ENCODE measurements at regions not wholly inside any gene's neighbourhood (a gene's known extent, or its start where the extent isn't known, plus 50 kb on each side); places are given as distances from the start of the nearest gene placed in this dataset.

- WGBS: 85% methylated on average over 3 of the region's 3 CpGs
Measured at GRCh38 chr14:35471803-35472202, 62.2 kb upstream of the INSM2 start.

DNA sequence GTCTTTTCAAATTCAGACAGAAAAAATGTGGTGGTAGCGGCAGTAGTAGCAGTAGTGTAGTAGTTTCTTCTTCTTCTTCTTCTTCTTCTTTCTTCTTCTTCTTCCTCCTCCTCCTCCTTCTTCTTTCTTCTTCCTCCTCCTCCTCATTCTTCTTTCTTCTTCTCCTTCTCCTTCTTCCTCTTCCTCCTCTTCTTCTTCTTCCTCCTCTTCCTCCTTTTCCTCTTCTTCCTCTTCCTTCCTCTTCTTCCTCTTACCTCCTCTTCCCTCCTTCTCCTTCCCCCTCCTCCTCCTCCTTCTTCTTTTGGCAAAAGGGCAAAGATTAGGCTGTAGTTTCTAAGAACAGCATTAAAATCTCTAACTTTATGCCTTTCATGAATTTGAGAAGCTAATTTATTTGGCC, 59.6 kb upstream of the INSM2 start:
- Histone ChIP-seq H3K14ac (ENCODE audit: low read length in 2 of 2) (no peak overlapping the region), H3K4ac (ENCODE audit: low read depth in 1 of 2, low read length in 2 of 2) (no peak overlapping the region), H3K18ac (ENCODE audit: low read depth in 1 of 2, low read length in 2 of 2) (no peak overlapping the region), H2BK120ac (ENCODE audit: low read depth, low read length) (no peak overlapping the region), H3K36me3 (ENCODE audit: control insufficient read depth in 1 of 2, insufficient read depth in 2 of 2, low read depth in 1 of 2, low read length in 2 of 2) (no peaks in the 10 kb centered on the region), H3K9me3 (ENCODE audit: control insufficient read depth, low read length) (no peaks in the 10 kb centered on the region), H3K4me3 (ENCODE audit: insufficient read depth in 1 of 2, low read depth in 1 of 2, low read length in 2 of 2) (no peak overlapping the region), H3K23ac (ENCODE audit: low read length in 2 of 2) (no peak overlapping the region), H2AK5ac (ENCODE audit: low read length, severe bottlenecking) (no peak overlapping the region), H2BK15ac (ENCODE audit: low read depth, poor library complexity, severe bottlenecking) (no peak overlapping the region), H2AFZ (ENCODE audit: low read depth, low read length) (no peak overlapping the region), H3K4me2 (ENCODE audit: low read length, poor library complexity, severe bottlenecking) (no peak overlapping the region), H2BK12ac (ENCODE audit: low read length in 2 of 2) (no peak overlapping the region), H3K79me1 (replicated peaks; ENCODE audit: low read length, poor library complexity, severe bottlenecking) (no peaks in the 10 kb centered on the region), H3K27ac (ENCODE audit: low read length, poor library complexity, severe bottlenecking) (no peak overlapping the region), H3K27me3 (ENCODE audit: control insufficient read depth in 1 of 2, insufficient read depth in 1 of 2, low read length in 2 of 2) (peaks cover 0 to 5% of the 10 kb centered on the region in 2 experiments), H4K8ac (ENCODE audit: low read length) (no peak overlapping the region), H4K91ac (ENCODE audit: low read length) (no peak overlapping the region), H3K9ac (ENCODE audit: low read length) (no peak overlapping the region), H3K4me1 (ENCODE audit: control insufficient read depth, insufficient read depth, low read depth, low read length) (no peaks in the 10 kb centered on the region), H2BK5ac (ENCODE audit: low read depth, low read length, poor library complexity, severe bottlenecking) (no peak overlapping the region)
- no peak for DNase-seq
- WGBS: no CpG with 5 or more reads among the region's 1 CpG

More at GRCh38 chr14:35471803-35472202, 62.2 kb upstream of the INSM2 start:
- Histone ChIP-seq H3K9me3 (ENCODE audit: control insufficient read depth, low read length) (peaks cover 3% of the 10 kb centered on the region), H3K14ac (ENCODE audit: low read length in 2 of 2) (no peak overlapping the region), H3K9ac (ENCODE audit: low read length) (no peak overlapping the region), H2AK5ac (ENCODE audit: low read length, severe bottlenecking) (no peak overlapping the region), H2BK120ac (ENCODE audit: low read depth, low read length) (no peak overlapping the region), H2BK15ac (ENCODE audit: low read depth, poor library complexity, severe bottlenecking) (no peak overlapping the region), H2AFZ (ENCODE audit: low read depth, low read length) (no peak overlapping the region), H2BK12ac (ENCODE audit: low read length in 2 of 2) (no peak overlapping the region), H3K4me3 (ENCODE audit: insufficient read depth in 1 of 2, low read depth in 1 of 2, low read length in 2 of 2) (no peak overlapping the region), H3K79me1 (replicated peaks; ENCODE audit: low read length, poor library complexity, severe bottlenecking) (no peaks in the 10 kb centered on the region), H3K36me3 (ENCODE audit: control insufficient read depth in 1 of 2, insufficient read depth in 2 of 2, low read depth in 1 of 2, low read length in 2 of 2) (no peaks in the 10 kb centered on the region), H3K27me3 (ENCODE audit: control insufficient read depth in 1 of 2, insufficient read depth in 1 of 2, low read length in 2 of 2) (peaks cover 0 to 5% of the 10 kb centered on the region in 2 experiments), H3K4me2 (ENCODE audit: low read length, poor library complexity, severe bottlenecking) (no peak overlapping the region), H3K23ac (ENCODE audit: low read length in 2 of 2) (no peak overlapping the region), H3K4me1 (ENCODE audit: control insufficient read depth, insufficient read depth, low read depth, low read length) (no peaks in the 10 kb centered on the region), H3K18ac (ENCODE audit: low read depth in 1 of 2, low read length in 2 of 2) (no peak overlapping the region), H4K8ac (ENCODE audit: low read length) (no peak overlapping the region), H3K4ac (ENCODE audit: low read depth in 1 of 2, low read length in 2 of 2) (no peak overlapping the region), H3K27ac (ENCODE audit: low read length, poor library complexity, severe bottlenecking) (no peak overlapping the region), H2BK5ac (ENCODE audit: low read depth, low read length, poor library complexity, severe bottlenecking) (no peak overlapping the region), H4K91ac (ENCODE audit: low read length) (no peak overlapping the region)
- no peak for DNase-seq

DNA sequence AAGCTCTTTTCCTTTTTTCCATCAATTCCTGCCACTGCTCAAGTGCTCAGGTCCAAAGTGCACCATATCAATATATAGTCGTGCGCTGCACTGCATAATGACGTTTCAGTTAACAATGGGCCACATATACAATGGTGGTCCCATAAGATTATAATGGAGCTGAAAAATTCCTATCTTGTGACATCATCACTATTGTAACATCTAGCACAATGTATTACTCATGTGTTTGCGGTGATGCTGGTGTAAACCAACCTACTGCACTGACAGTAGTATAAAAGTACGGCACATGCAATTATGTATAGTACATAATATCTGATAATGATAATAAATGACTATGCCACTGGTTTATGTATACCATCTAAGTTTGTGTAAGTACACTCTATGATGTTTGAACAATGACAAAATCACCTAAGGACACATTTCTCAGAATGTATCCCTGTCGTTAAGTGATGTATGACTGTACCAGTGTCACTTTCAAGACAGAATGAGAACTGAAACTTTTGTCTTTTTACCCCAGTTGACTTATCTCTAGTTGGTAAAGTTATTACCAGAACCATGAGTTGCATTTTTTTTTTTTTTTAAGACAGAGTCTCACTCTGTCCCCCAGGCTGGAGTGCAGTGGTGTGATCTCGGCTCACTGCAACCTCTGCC, 53.7 kb upstream of the INSM2 start:
- no peak overlapping the region for H4K91ac ChIP-seq (ENCODE audit: low read length)
- no peak overlapping the region for H2BK120ac ChIP-seq (ENCODE audit: low read depth, low read length)
- no peak overlapping the region for H2BK15ac ChIP-seq (ENCODE audit: low read depth, poor library complexity, severe bottlenecking)
- H3K27ac ChIP-seq (ENCODE audit: low read length, poor library complexity, severe bottlenecking): no peak overlapping the region
- H3K4me1 ChIP-seq (ENCODE audit: control insufficient read depth, insufficient read depth, low read depth, low read length): no peaks in the 10 kb centered on the region
- H3K36me3 ChIP-seq (ENCODE audit: control insufficient read depth in 1 of 2, insufficient read depth in 2 of 2, low read depth in 1 of 2, low read length in 2 of 2): no peaks in the 10 kb centered on the region
- no peak overlapping the region for H3K23ac ChIP-seq (ENCODE audit: low read length in 2 of 2)
- no peak overlapping the region for H3K4me2 ChIP-seq (ENCODE audit: low read length, poor library complexity, severe bottlenecking)
- no peak overlapping the region for H2AK5ac ChIP-seq (ENCODE audit: low read length, severe bottlenecking)
- H3K9ac ChIP-seq (ENCODE audit: low read length): no peak overlapping the region
- no peaks in the 10 kb centered on the region for H3K79me1 ChIP-seq (replicated peaks; ENCODE audit: low read length, poor library complexity, severe bottlenecking)
- H4K8ac ChIP-seq (ENCODE audit: low read length): no peak overlapping the region
- DNase-seq: peak; percentile 3
- H3K14ac ChIP-seq (ENCODE audit: low read length in 2 of 2): no peak overlapping the region
- H2AFZ ChIP-seq (ENCODE audit: low read depth, low read length): no peak overlapping the region
- no peak overlapping the region for H3K18ac ChIP-seq (ENCODE audit: low read depth in 1 of 2, low read length in 2 of 2)
- no peaks in the 10 kb centered on the region for H3K9me3 ChIP-seq (ENCODE audit: control insufficient read depth, low read length)
- H3K4ac ChIP-seq (ENCODE audit: low read depth in 1 of 2, low read length in 2 of 2): no peak overlapping the region
- 90% methylated on average over 5 of the region's 7 CpGs for WGBS
- peaks cover 0 to 6% of the 10 kb centered on the region in 2 experiments for H3K27me3 ChIP-seq (ENCODE audit: control insufficient read depth in 1 of 2, insufficient read depth in 1 of 2, low read length in 2 of 2)
- no peak overlapping the region for H3K4me3 ChIP-seq (ENCODE audit: insufficient read depth in 1 of 2, low read depth in 1 of 2, low read length in 2 of 2)
- no peak overlapping the region for H2BK12ac ChIP-seq (ENCODE audit: low read length in 2 of 2)
- H2BK5ac ChIP-seq (ENCODE audit: low read depth, low read length, poor library complexity, severe bottlenecking): no peak overlapping the region

- no peak overlapping the region for H2AFZ ChIP-seq (ENCODE audit: low read depth, low read length)
- no peak overlapping the region for H3K27ac ChIP-seq (ENCODE audit: low read length, poor library complexity, severe bottlenecking)
- no peaks in the 10 kb centered on the region for H3K4me1 ChIP-seq (ENCODE audit: control insufficient read depth, insufficient read depth, low read depth, low read length)
- H3K27me3 ChIP-seq (ENCODE audit: control insufficient read depth in 1 of 2, insufficient read depth in 1 of 2, low read length in 2 of 2): peaks cover 0 to 6% of the 10 kb centered on the region in 2 experiments
- H2BK15ac ChIP-seq (ENCODE audit: low read depth, poor library complexity, severe bottlenecking): no peak overlapping the region
- no peak overlapping the region for H2BK120ac ChIP-seq (ENCODE audit: low read depth, low read length)
- H2AK5ac ChIP-seq (ENCODE audit: low read length, severe bottlenecking): no peak overlapping the region
- no peak overlapping the region for H3K14ac ChIP-seq (ENCODE audit: low read length in 2 of 2)
- H4K8ac ChIP-seq (ENCODE audit: low read length): no peak overlapping the region
- H3K23ac ChIP-seq (ENCODE audit: low read length in 2 of 2): no peak overlapping the region
- no peaks in the 10 kb centered on the region for H3K9me3 ChIP-seq (ENCODE audit: control insufficient read depth, low read length)
- H3K4ac ChIP-seq (ENCODE audit: low read depth in 1 of 2, low read length in 2 of 2): no peak overlapping the region
- no peak for DNase-seq
- no peak overlapping the region for H4K91ac ChIP-seq (ENCODE audit: low read length)
- H3K79me1 ChIP-seq (replicated peaks; ENCODE audit: low read length, poor library complexity, severe bottlenecking): no peaks in the 10 kb centered on the region
- WGBS: 63% methylated on average over 1 of the region's 1 CpG
- H3K36me3 ChIP-seq (ENCODE audit: control insufficient read depth in 1 of 2, insufficient read depth in 2 of 2, low read depth in 1 of 2, low read length in 2 of 2): no peaks in the 10 kb centered on the region
- no peak overlapping the region for H3K4me2 ChIP-seq (ENCODE audit: low read length, poor library complexity, severe bottlenecking)
- no peak overlapping the region for H3K9ac ChIP-seq (ENCODE audit: low read length)
- H3K4me3 ChIP-seq (ENCODE audit: insufficient read depth in 1 of 2, low read depth in 1 of 2, low read length in 2 of 2): no peak overlapping the region
- H2BK5ac ChIP-seq (ENCODE audit: low read depth, low read length, poor library complexity, severe bottlenecking): no peak overlapping the region
- no peak overlapping the region for H2BK12ac ChIP-seq (ENCODE audit: low read length in 2 of 2)
- H3K18ac ChIP-seq (ENCODE audit: low read depth in 1 of 2, low read length in 2 of 2): no peak overlapping the region
Measured at GRCh38 chr14:35482994-35483515, 50.9 kb upstream of the INSM2 start.

Data from mesenchymal stem cell (in vitro differentiated cells and primary cell).